Endothelial cell of umbilical vein (primary cell): ENCODE measurements at regions not wholly inside any gene's neighbourhood (a gene's known extent, or its start where the extent isn't known, plus 50 kb on each side); places are given as distances from the start of the nearest gene placed in this dataset.
"Not testable (repeated sequence)": the region's sequence is repeated elsewhere in the genome, so short reads cannot be mapped to it uniquely, and the experiment has no call there.

Source experiments
- CTCF ChIP-seq, 2 donors: IDR thresholded peaks; 1 replicate in 1 of 2; 2 replicates in 1 of 2; pipeline ENCODE4 v1.5.1; 2011; ENCODE audit warnings: low read length in 2 of 2, mild to moderate bottlenecking in 2 of 2, moderate library complexity in 2 of 2, control low read depth in 1 of 2, inconsistent platforms in 1 of 2, low read depth in 1 of 2; ENCODE audit not compliant: insufficient read depth in 1 of 2; ENCODE audit errors: extremely low read depth in 1 of 2
- EZH2 ChIP-seq: IDR thresholded peaks from 2 replicates; pipeline ENCODE4 v1.6.1; 2012; ENCODE audit warnings: borderline replicate concordance, low read depth, mild to moderate bottlenecking, moderate library complexity, low read length, inconsistent platforms; ENCODE audit not compliant: severe bottlenecking

DNA sequence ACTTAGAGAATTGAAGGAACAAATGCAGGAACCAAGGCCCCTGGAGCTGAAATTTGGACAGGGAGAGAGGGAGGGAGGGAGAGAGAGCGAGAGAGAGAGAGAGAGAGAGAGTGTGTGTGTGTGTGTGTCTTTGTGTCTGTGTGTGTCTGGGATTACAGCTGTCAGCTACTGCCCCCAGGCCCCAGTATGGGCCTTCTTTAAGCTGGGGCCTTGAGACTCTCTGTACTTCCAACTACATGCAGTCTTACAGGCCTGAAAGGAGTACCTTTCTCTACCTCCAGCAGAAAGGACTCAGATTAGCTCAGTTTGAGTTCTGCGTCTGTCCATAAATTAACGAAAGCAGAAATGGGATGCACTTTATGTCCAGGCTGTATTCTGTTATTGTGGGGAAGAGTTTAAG lies 153.2 kb downstream of the KBTBD2 start:
- TF ChIP-seq CTCF (IDR thresholded peaks at IDR 0.05; ENCODE audit: extremely low read depth in 1 of 2, insufficient read depth in 1 of 2, low read depth in 1 of 2, low read length in 2 of 2); EZH2: not testable (repeated sequence)
